ENCODE measurements at regions not wholly inside any gene's neighbourhood (a gene's known extent, or its start where the extent isn't known, plus 50 kb on each side); places are given as distances from the start of the nearest gene placed in this dataset.

GRCh38 chr4:180694875-180695274 lies 1548.3 kb upstream of the TENM3 start:
- FAIRE-seq = no peak

- no peak for FAIRE-seq
These were observed 1547.4 kb upstream of the TENM3 start for GRCh38 chr4:180695851-180696250.

- FAIRE-seq = no peak
These were observed 1546.6 kb upstream of the TENM3 start for GRCh38 chr4:180696460-180697092.

GRCh38 chr4:180698550-180699195 lies 1544.5 kb upstream of the TENM3 start:
- FAIRE-seq = no peak

- FAIRE-seq = no peak
These were observed 1536.4 kb upstream of the TENM3 start for GRCh38 chr4:180706766-180707165.

- no peak for FAIRE-seq
These were observed 1532.4 kb upstream of the TENM3 start for GRCh38 chr4:180710628-180711337.

GRCh38 chr4:180717451-180718033 lies 1525.7 kb upstream of the TENM3 start:
- FAIRE-seq = no peak

GRCh38 chr4:180721356-180721755 lies 1521.8 kb upstream of the TENM3 start:
- no peak for FAIRE-seq

- FAIRE-seq = no peak
These were observed 1516.6 kb upstream of the TENM3 start for GRCh38 chr4:180726611-180727010.

GRCh38 chr4:180727478-180727877 lies 1515.7 kb upstream of the TENM3 start:
- no peak for FAIRE-seq

- FAIRE-seq = no peak
These were observed 1508.3 kb upstream of the TENM3 start for GRCh38 chr4:180734753-180735432.

GRCh38 chr4:180741703-180742102 lies 1501.5 kb upstream of the TENM3 start:
- FAIRE-seq = no peak

- FAIRE-seq = no peak
These were observed 1498.2 kb upstream of the TENM3 start for GRCh38 chr4:180745019-180745418.

GRCh38 chr4:180751009-180751408 lies 1492.2 kb upstream of the TENM3 start:
- FAIRE-seq = no peak

GRCh38 chr4:180757927-180758326 lies 1485.3 kb upstream of the TENM3 start:
- FAIRE-seq = no peak

- FAIRE-seq = no peak
These were observed 1477.2 kb upstream of the TENM3 start for GRCh38 chr4:180766045-180766444.

- FAIRE-seq = no peak
These were observed 1476.1 kb upstream of the TENM3 start for GRCh38 chr4:180766944-180767729.

- no peak for FAIRE-seq
These were observed 1474.6 kb upstream of the TENM3 start for GRCh38 chr4:180768610-180769009.

GRCh38 chr4:180769791-180770190 lies 1473.4 kb upstream of the TENM3 start:
- no peak for FAIRE-seq

GRCh38 chr4:180770265-180770664 lies 1472.9 kb upstream of the TENM3 start:
- FAIRE-seq = no peak

GRCh38 chr4:180784940-180785339 lies 1458.3 kb upstream of the TENM3 start:
- no peak for FAIRE-seq

- FAIRE-seq = no peak
These were observed 1454.5 kb upstream of the TENM3 start for GRCh38 chr4:180788729-180789128.
